NK-92 (cell line): ENCODE measurements at regions not wholly inside any gene's neighbourhood (a gene's known extent, or its start where the extent isn't known, plus 50 kb on each side); places are given as distances from the start of the nearest gene placed in this dataset.
"Not testable (repeated sequence)": the region's sequence is repeated elsewhere in the genome, so short reads cannot be mapped to it uniquely, and the experiment has no call there.

Experiments used
- DNase-seq: peaks from one replicate; lab custom pipeline; 2025; ENCODE audit not compliant: unreplicated experiment; lab: John Stamatoyannopoulos, UW

DNA sequence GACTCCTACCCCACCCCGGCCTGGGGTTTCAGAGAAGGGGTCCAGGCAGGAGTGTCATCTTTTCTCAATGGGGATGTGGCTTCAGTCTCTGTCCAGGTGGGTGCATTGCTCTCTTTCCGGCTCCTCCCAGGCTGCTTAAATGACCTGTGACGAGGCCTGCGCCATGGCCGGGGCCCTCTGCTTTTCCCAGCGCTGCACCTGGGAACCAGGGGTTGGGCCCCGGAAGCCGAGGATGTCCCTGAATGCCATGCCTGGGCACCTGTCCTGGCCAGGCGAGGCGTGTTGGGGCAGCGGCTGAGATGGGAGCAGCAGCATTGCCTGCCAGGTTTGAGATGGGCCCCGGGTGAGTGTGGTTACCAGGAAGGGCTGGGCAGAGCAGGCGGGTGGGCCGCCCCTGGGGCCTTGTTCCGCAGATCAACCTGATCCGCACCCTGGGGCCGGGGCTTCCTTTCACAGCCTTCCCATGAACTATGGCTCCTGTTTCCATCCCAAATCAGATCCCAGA lies 147.4 kb downstream of the SEC14L1 start:
- no peak for DNase-seq

- DNase-seq = not testable (repeated sequence)
Measured at GRCh38 chr17:77290759-77291558, 150.2 kb downstream of the SEC14L1 start.

DNA sequence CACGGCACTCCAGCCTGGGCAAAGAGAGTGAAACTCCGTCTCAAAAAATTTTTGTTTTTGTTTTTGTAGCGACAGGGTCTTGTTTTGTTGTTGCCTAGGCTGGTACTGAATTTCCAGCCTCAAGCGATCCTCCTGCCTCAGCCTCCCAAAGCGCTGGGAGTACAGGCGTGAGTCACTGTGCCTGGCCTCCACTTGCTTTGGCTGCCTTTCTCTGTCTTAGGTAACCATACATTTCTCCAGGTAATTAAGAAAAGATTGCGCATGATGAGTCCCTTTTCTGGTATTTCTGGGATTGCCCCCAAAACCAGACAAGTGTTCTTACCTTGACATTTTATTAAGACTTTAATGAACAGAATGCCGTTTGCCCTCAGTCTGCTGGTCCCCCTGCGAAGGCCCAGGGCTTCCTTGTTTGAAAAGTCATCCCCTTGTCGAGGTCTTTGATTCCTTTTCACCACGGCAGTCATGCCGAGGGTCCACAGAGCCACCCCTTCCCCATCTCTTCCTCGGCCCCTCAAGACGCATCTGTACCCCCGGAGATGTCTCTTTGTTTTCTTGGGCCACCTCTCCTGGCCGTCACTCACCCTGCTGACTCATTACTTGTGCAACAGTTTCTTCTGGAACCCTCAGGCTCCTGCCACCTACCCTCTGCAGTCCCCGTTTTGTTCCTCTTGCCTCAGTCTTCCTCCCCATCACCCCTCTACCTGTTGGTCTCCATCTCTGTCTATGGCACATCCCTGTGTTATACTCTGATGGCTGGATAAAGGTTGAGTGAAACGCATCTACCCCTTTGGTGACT lies 151.0 kb downstream of the SEC14L1 start:
- no peak for DNase-seq

- no peak for DNase-seq
Measured at GRCh38 chr17:77294761-77295160, 154.0 kb downstream of the SEC14L1 start.

GRCh38 chr17:77295241-77295853 lies 154.6 kb downstream of the SEC14L1 start:
- no peak for DNase-seq

GRCh38 chr17:77296769-77297409 lies 156.1 kb downstream of the SEC14L1 start:
- no peak for DNase-seq

DNA sequence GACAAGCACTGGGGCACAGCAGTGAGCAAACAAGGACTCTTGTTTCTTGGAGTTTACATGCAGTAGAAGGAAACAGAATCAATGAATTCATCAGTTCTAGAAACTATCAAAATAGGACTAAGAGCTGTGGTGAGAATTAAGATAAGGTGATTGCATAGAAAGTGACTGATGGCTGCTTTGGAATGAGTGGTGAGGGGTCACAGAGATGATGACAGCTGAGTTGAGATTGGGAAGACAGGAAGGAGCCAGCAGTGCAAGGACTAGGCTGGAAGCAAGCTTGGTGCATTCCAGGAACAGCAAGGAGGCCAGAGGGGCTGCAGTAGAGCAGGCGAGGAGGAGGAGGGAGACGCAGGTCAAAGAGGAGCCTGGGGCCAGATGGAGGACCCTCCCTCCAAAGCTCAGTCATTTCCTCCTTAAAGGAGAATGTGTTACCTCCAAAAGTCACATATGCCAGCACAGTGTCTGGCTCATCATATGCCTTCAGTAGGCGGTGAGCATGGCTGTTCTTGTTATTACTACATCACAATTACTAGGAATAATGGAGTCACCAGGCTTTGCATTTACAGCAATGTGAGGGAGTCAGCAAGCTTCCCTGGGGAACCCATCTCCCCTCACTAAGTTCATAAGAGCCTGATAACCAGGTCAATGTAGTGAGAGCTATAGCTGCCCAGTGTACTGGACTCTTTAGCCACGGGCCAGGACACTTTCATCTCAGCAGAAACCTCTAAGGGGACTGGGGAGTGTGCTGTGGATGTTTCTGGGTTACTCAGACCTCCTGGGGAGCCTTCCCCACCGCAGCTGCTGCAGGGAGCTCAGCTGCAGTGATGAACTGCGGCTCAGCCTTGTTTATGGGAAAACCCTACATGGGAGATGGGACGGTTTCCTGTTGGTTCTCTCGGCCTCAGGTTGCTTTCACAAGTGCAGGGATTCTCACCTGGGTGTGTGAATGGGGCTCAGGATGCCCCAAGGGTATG lies 157.2 kb downstream of the SEC14L1 start:
- no peak for DNase-seq

DNA sequence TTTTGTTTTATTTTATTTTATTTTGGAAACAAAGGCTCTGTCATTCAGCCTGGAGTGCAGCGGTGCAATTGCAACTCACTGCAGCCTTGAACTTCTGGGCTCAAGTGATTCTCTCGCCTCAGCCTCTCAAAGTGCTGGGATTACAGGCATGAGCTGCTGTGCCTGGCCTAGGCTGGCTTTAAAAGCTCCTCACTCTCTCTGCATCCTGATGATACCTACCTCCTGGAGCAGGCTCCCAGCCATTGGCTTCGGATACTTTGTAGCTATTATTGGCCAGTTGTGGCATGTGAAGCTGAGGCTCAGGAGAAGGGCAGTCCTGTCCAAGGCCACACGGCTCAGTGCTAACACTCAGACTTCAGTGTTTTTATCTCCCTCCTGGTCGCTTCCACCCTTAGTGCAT lies 158.0 kb downstream of the SEC14L1 start:
- DNase-seq = no peak

GRCh38 chr17:77299256-77300015 lies 158.7 kb downstream of the SEC14L1 start:
- no peak for DNase-seq

- no peak for DNase-seq
Measured at GRCh38 chr17:77300016-77300686, 159.4 kb downstream of the SEC14L1 start.

GRCh38 chr17:77301694-77302266 lies 161.0 kb downstream of the SEC14L1 start:
- no peak for DNase-seq

DNA sequence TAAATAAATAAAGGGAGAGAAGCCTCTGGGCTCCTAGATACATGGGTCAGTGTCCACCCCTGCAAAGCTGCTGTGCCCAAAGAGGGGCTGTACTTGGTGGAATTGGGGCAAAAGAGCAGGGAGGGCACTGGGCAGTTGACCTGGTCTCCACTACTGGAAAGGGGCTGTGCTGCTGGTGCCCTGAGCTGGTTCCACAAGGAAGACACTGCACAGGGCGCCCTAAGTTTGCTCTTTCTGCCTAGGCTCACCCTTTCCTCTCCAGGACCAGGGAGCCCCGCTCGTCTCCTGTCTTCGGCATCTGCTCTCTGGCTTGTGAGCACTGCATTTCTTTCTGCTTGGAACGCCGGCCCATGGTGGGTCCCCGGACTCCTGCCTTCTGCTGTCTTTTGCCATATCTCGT lies 161.9 kb downstream of the SEC14L1 start:
- no peak for DNase-seq

DNA sequence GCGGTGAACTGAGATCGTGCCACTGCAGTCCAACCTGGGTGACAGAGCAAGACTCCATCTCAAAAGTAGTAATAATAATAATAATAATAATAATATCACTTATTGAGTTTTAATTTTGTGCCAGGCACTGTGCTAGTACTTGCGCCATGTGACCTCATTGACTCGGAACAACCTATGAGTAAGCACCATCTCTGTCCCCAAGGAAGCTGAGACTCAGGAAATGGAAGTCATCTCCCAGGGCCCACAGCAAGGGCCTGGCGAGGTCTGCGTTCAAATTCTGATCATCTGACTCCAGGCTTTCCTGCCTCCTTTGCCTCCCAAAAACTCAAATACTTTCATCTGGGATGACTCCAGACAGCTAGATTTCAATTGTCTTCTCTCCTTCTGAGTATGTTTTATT lies 162.9 kb downstream of the SEC14L1 start:
- no peak for DNase-seq

GRCh38 chr17:77304051-77304745 lies 163.4 kb downstream of the SEC14L1 start:
- DNase-seq = no peak

- DNase-seq = no peak
Measured at GRCh38 chr17:77304746-77305473, 164.1 kb downstream of the SEC14L1 start.

DNA sequence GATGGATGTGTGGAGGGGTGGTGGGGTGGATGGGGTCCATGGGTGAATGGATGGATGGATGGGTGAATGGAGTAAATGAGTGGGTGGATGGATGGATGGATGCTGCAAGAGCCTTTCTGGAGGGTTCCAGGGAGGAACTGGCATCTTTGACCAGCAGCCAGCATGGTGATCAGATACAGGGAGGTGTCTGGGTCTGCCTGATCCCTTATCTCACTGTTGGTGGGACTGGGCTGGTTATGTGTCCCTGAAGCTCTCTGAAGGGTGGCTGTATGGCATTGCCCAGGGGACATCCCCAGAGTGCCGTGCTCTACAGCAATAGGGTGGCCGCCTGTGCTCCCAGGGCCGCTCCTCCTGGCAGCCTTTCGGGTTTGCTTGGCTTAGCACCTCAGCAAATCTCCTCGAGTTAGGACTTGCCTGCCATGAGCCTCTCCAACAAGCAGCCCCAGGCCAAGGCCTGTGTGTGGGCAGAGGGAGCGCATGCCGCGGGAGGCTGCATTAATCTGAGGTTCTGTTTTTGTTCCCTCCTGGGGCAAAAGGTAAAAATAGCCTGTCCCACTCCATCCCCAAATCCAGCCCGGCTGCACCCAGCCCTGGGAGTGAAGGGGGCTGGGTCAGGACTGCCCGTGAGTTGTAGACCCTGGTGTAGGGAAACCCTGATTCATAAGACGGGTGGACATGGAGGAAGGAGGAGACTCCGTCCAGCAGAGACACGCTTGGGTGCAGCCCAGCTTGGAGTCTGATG lies 165.4 kb downstream of the SEC14L1 start:
- no peak for DNase-seq
